GM12878 (cell line): ENCODE measurements at regions not wholly inside any gene's neighbourhood (a gene's known extent, or its start where the extent isn't known, plus 50 kb on each side); places are given as distances from the start of the nearest gene placed in this dataset.

Experiments used
- ATAC-seq: fragments of 200-7000 bp; cut with Tn5 transposase; 3 replicates; pipeline ENCODE4 v1.9.1; 2020; ENCODE audit warnings: mild to moderate bottlenecking, moderate library complexity
- BruUV-seq: library from RNA; stranded (reverse); fragments of 400-500 nt; replicated peaks from 2 replicates; lab custom pipeline; 2021; lab: Mats Ljungman, UMichigan
- CTCF ChIA-PET: fragments of 300-600 bp; sonication (Branson Sonifier 250); formaldehyde crosslinking; extraction: SDS; loops from one replicate; lab custom pipeline; 2021; ENCODE audit warnings: inconsistent platforms; lab: Yijun Ruan, JAX
- POLR2A ChIA-PET: fragments of 350-600 bp; formaldehyde crosslinking; extraction: SDS; loops from one replicate; lab custom pipeline; 2021; ENCODE audit warnings: inconsistent platforms; lab: Charles Lee
- RAD21 ChIA-PET: fragments of 300-600 bp; sonication (Branson Sonifier 250); formaldehyde crosslinking; loops from one replicate; lab custom pipeline; 2023; ENCODE audit warnings: antibody characterized with exemption; ENCODE audit not compliant: unreplicated experiment; lab: Charles Lee
- SMC1A ChIA-PET: fragments of 300-600 bp; sonication (Branson Sonifier 250); formaldehyde crosslinking; loops from one replicate; lab custom pipeline; 2023; ENCODE audit not compliant: unreplicated experiment, uncharacterized antibody; lab: Charles Lee
- DNase-seq: peaks from one replicate; pipeline ENCODE4 v3.0.0-alpha.2; 2011; ENCODE audit warnings: low read depth, low spot score
- FAIRE-seq: peaks from 3 replicates; lab custom pipeline; 2011; peaks lifted over from hg19 to GRCh38; lab: Jason Lieb, UNC
- H2AFZ ChIP-seq: 2 replicates; pipeline ENCODE4 v1.6.0; 2011; ENCODE audit warnings: low read depth, low read length, control low read depth; ENCODE audit not compliant: control insufficient read depth
- H3K27ac ChIP-seq: 2 replicates; pipeline ENCODE4 v1.5.1; 2011; ENCODE audit warnings: control low read depth; ENCODE audit not compliant: control insufficient read depth, insufficient read depth
- H3K27me3 ChIP-seq, 2 experiments: replicated peaks in 1 of 2; 2 replicates each; pipeline versions ENCODE4 v1.6.0 to v1.6.1; 2011; ENCODE audit warnings: low read length in 1 of 2; ENCODE audit not compliant: control insufficient read depth in 2 of 2, insufficient read depth in 2 of 2
- H3K36me3 ChIP-seq, 2 experiments: 2 replicates each; pipeline ENCODE4 v1.5.1; 2011; ENCODE audit warnings: low read length in 1 of 2; ENCODE audit not compliant: control insufficient read depth in 2 of 2, insufficient read depth in 2 of 2
- H3K4me1 ChIP-seq: 2 replicates; pipeline ENCODE4 v1.6.1; 2011; ENCODE audit warnings: mild to moderate bottlenecking, low read length, moderate library complexity, mixed read lengths; ENCODE audit not compliant: control insufficient read depth, insufficient read depth
- H3K4me2 ChIP-seq: 2 replicates; pipeline ENCODE4 v1.6.0; 2011; ENCODE audit warnings: control low read depth; ENCODE audit not compliant: control insufficient read depth, insufficient read depth
- H3K4me3 ChIP-seq: fragments of 200-600 bp; sonication (generic); 2 replicates; pipeline ENCODE4 v1.5.1; 2016
- H3K79me2 ChIP-seq: 2 replicates; pipeline ENCODE4 v1.6.0; 2011; ENCODE audit warnings: low read length; ENCODE audit not compliant: control insufficient read depth, insufficient read depth
- H3K9ac ChIP-seq: 2 replicates; pipeline ENCODE4 v1.8.0; 2011; ENCODE audit warnings: low read length, control low read depth, mixed read lengths; ENCODE audit not compliant: control insufficient read depth, insufficient read depth
- H3K9me3 ChIP-seq: replicated peaks from 3 replicates; pipeline ENCODE4 v1.5.1; 2011; ENCODE audit warnings: mild to moderate bottlenecking, low read length; ENCODE audit not compliant: control insufficient read depth, insufficient read depth
- H4K20me1 ChIP-seq: 2 replicates; pipeline ENCODE4 v1.6.0; 2011; ENCODE audit not compliant: control insufficient read depth, insufficient read depth
- ATF2 ChIP-seq: IDR thresholded peaks from 2 replicates; pipeline ENCODE4 v1.6.1; 2012; ENCODE audit warnings: low read length, inconsistent platforms
- BCL3 ChIP-seq: IDR thresholded peaks from 2 replicates; pipeline ENCODE4 v1.6.1; 2011; ENCODE audit warnings: borderline replicate concordance, low read depth, mild to moderate bottlenecking, moderate library complexity, low read length; ENCODE audit not compliant: insufficient read depth, poor library complexity, severe bottlenecking
- CHD2 ChIP-seq: IDR thresholded peaks from 2 replicates; pipeline ENCODE4 v1.6.1; 2011; ENCODE audit warnings: low read depth, low read length, improper control_type of control experiment, borderline replicate concordance
- ETV6 ChIP-seq, 2 experiments: fragments of 450-650 bp in 1 of 2; IDR thresholded peaks in 1 of 2; conservative IDR thresholded peaks in 1 of 2; 2 replicates each; pipeline ENCODE4 v1.6.1; 2014; ENCODE audit warnings: antibody characterized with exemption in 1 of 2, borderline replicate concordance in 1 of 2, low read depth in 1 of 2, mild to moderate bottlenecking in 1 of 2, moderate library complexity in 1 of 2
- IRF3 ChIP-seq: fragments of 450-650 bp; IDR thresholded peaks from 2 replicates; pipeline ENCODE4 v1.6.1; 2014; ENCODE audit warnings: mild to moderate bottlenecking
- JUND ChIP-seq: IDR thresholded peaks from 2 replicates; pipeline ENCODE4 v1.6.1; 2012; ENCODE audit warnings: low read depth, mild to moderate bottlenecking, low read length, improper control_type of control experiment, moderate library complexity
- MTA3 ChIP-seq: IDR thresholded peaks from 2 replicates; pipeline ENCODE4 v1.6.1; 2012; ENCODE audit warnings: low read length, inconsistent platforms, borderline replicate concordance
- MYC ChIP-seq: IDR thresholded peaks from 2 replicates; pipeline ENCODE4 v1.6.1; 2011; ENCODE audit warnings: mild to moderate bottlenecking, low read length, moderate library complexity, inconsistent platforms; ENCODE audit not compliant: insufficient read depth, insufficient replicate concordance, insufficient read length, severe bottlenecking
- NFYB ChIP-seq: IDR thresholded peaks from 2 replicates; pipeline ENCODE4 v1.6.1; 2011; ENCODE audit warnings: low read depth, mild to moderate bottlenecking, low read length, improper control_type of control experiment, moderate library complexity; ENCODE audit not compliant: insufficient read depth
- NR2C1 ChIP-seq: fragments of 450-650 bp; IDR thresholded peaks from 2 replicates; pipeline ENCODE4 v1.6.1; 2017; ENCODE audit warnings: antibody characterized with exemption, mild to moderate bottlenecking, moderate library complexity
- PAX8 ChIP-seq: fragments of 450-650 bp; IDR thresholded peaks from 2 replicates; pipeline ENCODE4 v1.6.1; 2017; ENCODE audit warnings: mild to moderate bottlenecking, moderate library complexity
- SP1 ChIP-seq: IDR thresholded peaks from one replicate; pipeline ENCODE4 v1.6.1; 2011; ENCODE audit warnings: low read depth, low read length
- SREBF2 ChIP-seq: IDR thresholded peaks from 2 replicates; pipeline ENCODE4 v1.6.1; 2012; ENCODE audit warnings: mild to moderate bottlenecking, low read length
- TAF1 ChIP-seq: IDR thresholded peaks from 2 replicates; pipeline ENCODE4 v1.6.1; 2011; ENCODE audit warnings: mild to moderate bottlenecking, low read depth, low read length, borderline replicate concordance
- ZNF622 ChIP-seq: fragments of 450-650 bp; IDR thresholded peaks from 2 replicates; pipeline ENCODE4 v1.6.1; 2017; ENCODE audit warnings: mild to moderate bottlenecking, inconsistent platforms
- WGBS: methylation state at CpG from one replicate; pipeline ENCODE4 v1.1.6; 2016; ENCODE audit warnings: low lambda C conversion rate; ENCODE audit not compliant: insufficient replicate concordance, insufficient coverage; ENCODE audit errors: missing lambda C conversion rate; 5-methylcytosine and 5-hydroxymethylcytosine counted together
- in situ Hi-C: fragments of 300-500 bp; cut with MboI; formaldehyde crosslinking; loops from 9 replicates; pipeline ENCODE4 v1.14.3; 2018; ENCODE audit warnings: mixed read lengths
- intact Hi-C: fragments of 100-400 bp; cut with micrococcal nuclease; formaldehyde crosslinking; loops from one replicate; pipeline ENCODE4 v1.14.2; 2022; ENCODE audit not compliant: unreplicated experiment

GRCh38 chr3:178472941-178473340 is 63.3 kb upstream of the KCNMB2 start:
- FAIRE-seq (no peak), DNase-seq (no peak), ATAC-seq (no peak)
- ChIA-PET CTCF (no interaction called here), SMC1A (interaction anchor here (0.6 to 1.7 kb wide), 3 partner anchors 9 to 619 kb away, joined by 3 to 5 read pairs (median 3); no protein-coding TSS in a partner anchor), RAD21 (no interaction called here), POLR2A (no interaction called here)
- H3K27ac ChIP-seq: no peak overlapping the region
- H3K4me1 ChIP-seq: no peaks in the 10 kb centered on the region
- no peak overlapping the region for H3K9ac ChIP-seq
- intact Hi-C loops (no loop called here), in situ Hi-C loops (no loop called here)
- no peaks in the 10 kb centered on the region for H3K79me2 ChIP-seq
- H2AFZ ChIP-seq: no peak overlapping the region
- no peaks in the 10 kb centered on the region for H3K9me3 ChIP-seq
- no peak for TF ChIP-seq NR2C1
- no peak for TF ChIP-seq TAF1
- no peaks in the 10 kb centered on the region for H4K20me1 ChIP-seq
- no peak overlapping the region for H3K4me2 ChIP-seq
- H3K27me3 ChIP-seq: no peaks in the 10 kb centered on the region
- BruUV-seq: no TSS peak
- no peak overlapping the region for H3K4me3 ChIP-seq
- H3K36me3 ChIP-seq: no peaks in the 10 kb centered on the region

- Histone ChIP-seq H3K79me2 (no peaks in the 10 kb centered on the region), H3K36me3 (no peaks in the 10 kb centered on the region), H3K9ac (no peak overlapping the region), H3K4me1 (peaks cover 3% of the 10 kb centered on the region; the same call in 1 of the 2 replicates), H3K27ac (no peak overlapping the region), H3K27me3 (no peaks in the 10 kb centered on the region), H3K9me3 (no peaks in the 10 kb centered on the region), H4K20me1 (no peaks in the 10 kb centered on the region), H2AFZ (peak overlapping the region; percentile 56; the same call in 1 of the 2 replicates), H3K4me2 (no peak overlapping the region), H3K4me3 (no peak overlapping the region)
- 24% methylated on average over 4 of the region's 4 CpGs for WGBS
- ATAC-seq (no peak), FAIRE-seq (no peak), DNase-seq (no peak)
- no TSS peak for BruUV-seq
- intact Hi-C loops (no loop called here), in situ Hi-C loops (no loop called here)
- POLR2A ChIA-PET: no interaction called here
- TF ChIP-seq SREBF2: no peak
- no peak for TF ChIP-seq PAX8
- no peak for TF ChIP-seq ZNF622
- TF ChIP-seq MTA3: no peak
- no peak for TF ChIP-seq NFYB
- no peak for TF ChIP-seq CHD2
- TF ChIP-seq SP1: no peak
- TF ChIP-seq MYC: no peak
- no peak for TF ChIP-seq IRF3
- TF ChIP-seq JUND: no peak
- TF ChIP-seq ETV6 (conservative IDR thresholded peaks at IDR 0.05 in 1 of 2, IDR thresholded peaks at IDR 0.05 in 1 of 2; ENCODE audit: borderline replicate concordance in 1 of 2, low read depth in 1 of 2): no peak
- TF ChIP-seq ATF2: no peak
- no peak for TF ChIP-seq BCL3
- SMC1A ChIA-PET: interaction anchor here (1.0 to 1.5 kb wide), 4 partner anchors 9 to 88 kb away, joined by 3 to 5 read pairs (median 4); no protein-coding TSS in a partner anchor
- RAD21 ChIA-PET: interaction anchor here (1.0 kb wide), 1 partner anchor 20 kb away, joined by 3 read pairs; no protein-coding TSS in a partner anchor
- CTCF ChIA-PET: interaction anchor here (0.8 to 1.3 kb wide), 6 partner anchors 8 to 37 kb away, joined by 3 to 4 read pairs (median 4); no protein-coding TSS in a partner anchor
Observed at GRCh38 chr3:178474526-178474925, 61.7 kb upstream of the KCNMB2 start.
